GM21529 (cell line): ENCODE measurements at regions not wholly inside any gene's neighbourhood (a gene's known extent, or its start where the extent isn't known, plus 50 kb on each side); places are given as distances from the start of the nearest gene placed in this dataset.

Experiments
- ATAC-seq: cut with Tn5 transposase; IDR thresholded peaks from one replicate; pipeline ENCODE4 v1.9.1; 2021; ENCODE audit not compliant: unreplicated experiment

DNA sequence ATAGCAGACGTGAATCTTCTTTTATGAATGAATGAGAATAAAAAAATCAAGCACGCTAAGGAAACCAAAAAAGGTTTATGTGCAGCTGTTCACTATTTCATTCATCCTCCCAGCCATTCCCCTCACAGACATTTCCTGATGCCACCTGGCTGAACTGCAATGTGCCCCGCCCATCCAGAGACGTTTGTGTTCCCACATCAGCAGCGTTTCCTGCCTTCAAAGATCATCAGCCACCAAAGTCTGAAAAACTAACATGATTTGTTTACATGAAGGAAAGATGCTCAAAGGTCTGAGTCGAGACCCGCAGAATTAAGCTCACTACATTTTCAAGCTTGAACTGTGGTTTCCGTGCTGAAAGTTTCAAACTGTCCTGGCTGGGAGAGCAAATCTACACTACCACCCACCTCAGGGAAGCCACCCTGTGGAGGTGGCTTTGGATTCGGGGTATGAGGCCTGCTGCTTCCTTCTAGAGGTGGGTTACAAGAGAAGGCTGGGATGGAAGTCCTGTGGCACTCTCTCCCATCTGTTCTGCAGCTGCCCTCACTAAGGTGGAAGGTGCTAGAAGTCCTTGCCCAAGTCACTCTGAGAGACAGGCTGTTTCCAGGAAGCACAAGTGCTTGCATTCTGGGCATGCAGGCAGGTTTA lies 201.3 kb upstream of the OSR1 start:
- ATAC-seq, result no peak

DNA sequence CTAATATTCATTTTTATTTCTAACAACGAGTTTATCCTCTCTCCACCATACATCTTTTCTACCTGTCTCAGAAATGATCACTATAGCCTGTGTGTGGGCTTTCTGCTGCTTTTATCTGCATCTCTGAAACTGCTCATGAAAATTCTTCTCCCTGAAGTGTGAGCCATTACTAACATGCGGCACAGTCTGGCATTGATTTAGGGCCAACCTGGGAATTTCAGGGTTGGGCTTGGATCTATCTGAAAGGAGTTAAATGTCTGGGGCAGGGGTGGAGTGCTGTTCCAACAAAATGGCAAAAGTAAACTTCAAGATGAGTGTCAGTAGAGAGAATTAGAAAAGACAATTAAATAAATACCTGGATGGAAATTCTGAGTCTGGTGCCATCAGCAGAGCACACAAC lies 198.2 kb upstream of the OSR1 start:
- no peak for ATAC-seq

DNA sequence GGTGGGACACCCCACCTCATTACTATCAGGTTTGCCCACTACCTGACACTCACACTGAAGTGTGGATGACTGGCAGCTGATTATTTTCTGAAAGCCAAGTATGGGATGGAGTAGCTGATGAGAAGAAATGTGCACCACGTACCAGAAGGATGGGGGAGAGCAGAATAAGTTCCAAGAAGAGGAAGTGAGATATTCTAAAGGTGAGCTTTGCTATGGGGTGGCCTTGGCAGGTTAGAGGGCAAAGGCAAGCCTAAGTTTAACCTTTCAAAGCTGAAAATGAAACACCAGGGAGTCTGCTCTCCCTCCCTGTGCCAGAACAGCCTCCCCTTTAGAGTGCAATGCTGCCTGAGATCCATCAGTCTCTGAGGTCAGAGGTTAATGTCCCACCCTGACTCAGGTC lies 196.1 kb upstream of the OSR1 start:
- ATAC-seq, result peak; percentile 66

DNA sequence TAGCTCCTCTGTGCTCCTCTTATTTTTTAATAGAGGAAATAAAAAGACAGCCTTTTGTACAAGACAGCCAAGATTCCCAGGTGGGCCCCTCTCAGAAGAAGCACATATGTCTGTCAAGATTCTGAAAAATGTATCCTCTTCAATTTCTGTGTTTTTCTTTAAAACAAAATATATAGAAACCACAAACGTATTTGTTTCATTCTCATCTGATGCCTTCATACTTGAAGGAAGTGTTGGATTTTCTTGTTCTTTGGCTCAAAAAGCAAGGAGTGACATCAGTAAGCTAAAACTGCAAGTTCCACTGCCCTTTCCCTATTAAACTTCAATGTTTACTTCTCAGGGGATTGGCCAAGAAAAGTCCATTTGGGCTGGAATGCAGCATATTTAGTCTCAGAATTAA lies 193.8 kb upstream of the OSR1 start:
- ATAC-seq, result no peak

DNA sequence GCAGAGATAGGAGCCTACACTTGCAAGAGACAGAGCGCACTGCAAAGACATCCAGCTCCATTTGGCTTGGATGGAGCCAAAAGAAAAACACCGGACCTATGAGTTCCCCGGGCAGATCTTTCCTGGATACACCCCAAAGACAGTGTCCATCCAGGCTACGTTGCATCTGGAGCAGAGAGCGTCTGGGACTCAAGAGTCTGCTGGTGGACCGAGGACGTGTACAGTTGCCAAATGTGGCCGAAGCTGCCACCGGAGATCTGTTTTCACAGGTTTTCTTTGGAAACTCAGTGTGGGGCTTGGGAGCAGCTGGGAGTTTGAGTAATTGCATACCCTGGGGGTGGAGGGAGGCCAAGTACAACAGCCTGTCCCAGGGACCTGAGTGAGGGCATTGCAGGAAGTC lies 192.3 kb upstream of the OSR1 start:
- no peak for ATAC-seq

DNA sequence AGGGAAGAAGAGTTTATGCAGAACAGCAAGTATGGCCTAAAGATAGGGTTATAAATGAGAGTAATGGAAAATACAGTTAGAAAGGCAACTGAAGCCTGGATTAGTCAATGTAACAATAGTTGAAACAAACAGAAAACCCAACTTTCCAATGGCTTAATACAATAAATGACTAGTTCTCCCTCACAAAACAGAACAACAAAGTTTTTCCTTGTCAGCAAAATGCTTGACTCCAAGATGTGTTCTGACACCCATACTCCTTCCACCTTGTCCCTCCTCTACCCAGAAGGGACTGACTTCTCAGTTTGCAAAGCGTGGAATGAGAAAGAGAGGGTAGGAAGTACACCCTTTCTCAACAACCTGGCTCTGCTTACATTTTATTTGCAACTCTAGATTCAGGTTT lies 191.4 kb upstream of the OSR1 start:
- ATAC-seq, result no peak

DNA sequence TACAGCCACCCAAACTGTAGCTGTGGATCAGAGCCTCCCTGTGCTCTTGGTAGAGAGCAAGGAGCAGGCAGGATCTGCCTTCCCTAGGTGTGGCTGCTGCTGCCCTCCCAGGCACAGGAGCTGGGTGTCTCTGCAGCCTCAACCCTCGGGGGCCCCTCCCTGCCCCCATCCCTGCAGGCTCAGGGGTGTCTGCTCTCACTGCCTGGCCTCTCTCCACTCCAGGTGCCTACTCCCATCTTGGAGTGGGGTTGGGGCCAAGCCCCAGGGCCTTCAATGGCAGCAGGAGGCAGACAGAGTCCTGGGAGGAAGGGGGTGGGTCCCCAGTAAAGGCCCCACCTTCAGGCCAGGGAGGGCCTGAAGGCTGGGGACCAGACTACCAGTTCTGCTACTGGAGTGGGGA lies 189.7 kb upstream of the OSR1 start:
- ATAC-seq, result no peak

DNA sequence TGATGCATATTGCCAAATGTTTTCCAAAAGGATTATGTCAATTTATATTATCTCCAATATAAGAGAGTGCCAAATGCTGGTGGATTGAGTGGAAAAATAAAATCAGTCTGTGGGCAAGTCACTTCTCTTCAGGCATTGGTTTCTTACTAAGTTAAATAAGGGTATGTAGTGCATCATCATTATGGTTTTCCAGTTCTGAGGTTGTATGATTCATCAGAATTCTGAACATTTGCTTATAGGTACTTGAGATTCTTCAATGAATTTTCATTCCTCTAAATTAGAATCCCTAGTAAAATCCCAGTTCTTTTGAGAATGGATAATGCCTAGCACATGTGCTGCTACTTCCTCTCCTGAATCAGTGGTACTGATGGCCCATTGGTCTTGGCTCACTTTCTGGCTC lies 188.9 kb upstream of the OSR1 start:
- ATAC-seq, result no peak

DNA sequence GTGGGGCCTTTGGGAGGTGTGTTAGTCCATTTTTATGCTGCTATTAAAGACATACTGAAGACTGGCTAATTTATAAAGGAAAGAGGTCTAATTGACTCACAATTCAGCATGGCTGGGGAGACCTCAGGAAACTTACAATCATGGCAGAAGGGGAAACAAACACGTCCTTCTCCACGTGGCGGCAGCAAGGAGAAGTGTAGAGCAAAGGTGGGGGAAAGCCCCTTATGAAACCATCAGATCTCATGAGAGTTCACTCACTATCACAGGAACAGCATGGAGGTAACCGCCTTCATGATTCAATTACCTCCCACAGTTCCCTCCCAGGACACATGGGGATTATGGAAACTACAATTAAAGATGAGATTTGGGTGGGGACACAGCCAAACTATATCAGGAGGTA lies 187.1 kb upstream of the OSR1 start:
- no peak for ATAC-seq

DNA sequence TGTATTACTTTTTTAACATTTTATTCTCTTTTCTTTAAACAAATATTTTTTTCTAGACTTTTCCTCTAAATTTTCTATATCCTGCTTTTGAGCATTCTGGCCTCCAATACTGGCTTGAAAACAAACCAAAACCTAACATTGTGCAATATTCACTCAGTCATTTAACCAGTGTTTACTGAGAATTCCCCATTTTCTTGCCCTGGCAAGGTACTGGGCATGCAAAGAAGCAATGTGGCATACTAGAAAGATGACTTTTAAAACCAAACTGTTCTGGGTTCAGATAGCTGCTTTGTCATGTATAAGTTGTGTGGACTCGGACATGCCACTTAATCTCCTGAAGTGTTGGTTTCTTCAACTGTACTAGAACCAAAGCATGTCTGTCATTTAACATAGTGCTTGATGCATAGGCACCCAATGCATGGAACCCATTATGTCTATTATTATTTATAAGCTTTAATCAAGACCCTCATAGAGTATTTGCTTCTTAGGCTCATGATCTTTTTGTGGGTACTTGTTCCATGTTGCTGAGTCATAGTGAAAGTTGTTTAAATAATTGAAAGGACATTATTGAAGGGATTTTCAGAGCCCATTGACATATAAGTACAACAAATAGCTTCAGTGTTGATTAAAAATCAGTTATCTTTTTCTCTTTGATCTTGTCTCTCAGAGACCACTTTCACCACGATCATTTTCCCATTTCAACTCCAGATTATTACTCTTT lies 185.4 kb upstream of the OSR1 start:
- no peak for ATAC-seq

DNA sequence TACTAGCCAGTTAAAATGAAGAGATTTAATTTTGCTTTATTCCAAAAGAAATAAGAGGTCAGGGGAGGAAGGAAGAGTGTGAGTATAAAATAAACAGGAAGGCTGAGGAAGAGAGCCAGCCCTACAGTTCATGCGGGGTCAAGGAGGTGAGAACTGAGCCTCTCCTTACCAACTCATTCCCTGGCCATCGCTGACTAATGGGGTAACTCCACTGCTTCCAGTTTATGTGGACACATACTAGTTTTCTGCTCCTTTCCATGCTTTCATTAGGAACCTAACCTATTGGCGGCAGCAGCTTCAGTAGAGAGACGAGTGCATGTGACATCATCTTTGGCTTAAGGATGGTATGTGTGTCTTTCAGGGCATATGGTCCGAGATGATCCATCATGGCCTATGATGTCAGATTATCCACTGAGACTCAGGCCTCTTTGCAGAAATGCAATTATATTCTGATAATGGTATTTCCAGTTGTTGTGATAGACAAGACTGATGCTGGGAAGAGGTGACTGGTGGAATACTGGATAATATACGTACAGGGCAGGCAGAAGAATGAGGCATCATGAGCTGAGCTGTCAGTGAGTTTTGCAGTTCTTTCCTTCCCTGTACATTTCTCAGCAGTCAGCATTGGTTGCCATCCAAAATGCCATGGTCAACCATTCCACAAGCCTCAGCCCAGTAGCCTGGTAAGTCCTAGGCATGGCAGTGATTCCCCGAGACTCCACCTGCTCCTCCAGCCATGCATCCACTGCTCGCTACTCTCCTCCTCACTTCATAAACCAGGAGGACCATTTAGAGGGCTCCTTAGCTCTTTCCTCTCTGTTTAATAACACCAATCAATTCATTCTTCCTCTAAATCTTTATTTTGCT lies 184.6 kb upstream of the OSR1 start:
- ATAC-seq, result no peak

DNA sequence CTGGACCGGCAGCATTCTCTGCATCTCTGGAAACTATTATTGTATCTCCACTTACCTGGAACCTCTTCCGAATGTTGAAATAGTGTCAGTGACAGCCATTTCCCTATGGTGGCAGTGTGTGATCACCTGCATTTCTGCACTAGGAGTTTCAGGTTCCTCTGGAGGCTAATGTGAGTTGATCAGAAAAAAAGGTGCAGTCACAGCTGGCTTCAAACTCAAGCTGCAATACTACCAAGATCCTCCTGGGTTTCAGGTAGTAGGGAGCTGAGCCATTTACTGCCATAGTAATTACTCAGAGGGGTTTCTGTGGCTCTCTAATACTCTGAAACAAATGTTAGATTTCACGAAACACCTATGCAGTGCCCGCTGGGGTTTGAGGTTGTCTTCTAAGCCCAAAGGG lies 183.5 kb upstream of the OSR1 start:
- ATAC-seq, result no peak

DNA sequence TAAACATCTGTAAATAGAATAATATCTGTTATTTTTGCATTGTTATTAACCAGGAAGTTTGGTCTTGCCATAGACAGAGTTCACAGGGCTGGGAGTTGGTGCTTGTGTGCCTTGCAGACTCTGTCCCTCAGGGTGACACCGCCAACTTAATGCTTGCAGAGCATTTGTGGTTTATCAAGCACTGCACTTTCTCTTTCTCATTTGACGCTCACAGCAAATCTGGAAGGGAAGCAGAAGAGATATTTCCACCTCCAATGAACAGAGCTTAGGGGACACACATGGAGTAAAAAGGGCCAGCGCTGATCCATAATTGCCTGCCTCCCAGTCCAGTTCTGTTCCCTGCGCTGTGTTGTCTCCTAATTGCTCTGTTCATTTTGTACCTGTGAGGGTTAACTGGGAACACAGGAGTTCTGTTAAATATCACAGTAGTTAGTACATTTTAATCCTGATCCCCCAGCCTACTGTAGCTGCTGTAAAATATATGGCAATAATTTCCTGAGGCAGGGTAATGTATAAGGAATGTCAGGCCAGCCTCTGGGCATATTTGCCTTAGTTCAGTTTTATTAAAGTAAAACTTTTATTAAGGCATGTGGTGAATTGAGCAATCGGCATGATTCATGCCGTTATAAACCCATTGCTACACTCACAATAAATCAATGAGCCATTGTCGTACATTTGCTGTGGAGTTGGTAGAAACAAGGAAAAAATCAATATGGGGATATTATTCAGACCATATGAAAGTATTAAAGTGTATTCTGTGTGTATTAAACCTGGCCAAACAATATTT lies 182.5 kb upstream of the OSR1 start:
- ATAC-seq, result no peak

DNA sequence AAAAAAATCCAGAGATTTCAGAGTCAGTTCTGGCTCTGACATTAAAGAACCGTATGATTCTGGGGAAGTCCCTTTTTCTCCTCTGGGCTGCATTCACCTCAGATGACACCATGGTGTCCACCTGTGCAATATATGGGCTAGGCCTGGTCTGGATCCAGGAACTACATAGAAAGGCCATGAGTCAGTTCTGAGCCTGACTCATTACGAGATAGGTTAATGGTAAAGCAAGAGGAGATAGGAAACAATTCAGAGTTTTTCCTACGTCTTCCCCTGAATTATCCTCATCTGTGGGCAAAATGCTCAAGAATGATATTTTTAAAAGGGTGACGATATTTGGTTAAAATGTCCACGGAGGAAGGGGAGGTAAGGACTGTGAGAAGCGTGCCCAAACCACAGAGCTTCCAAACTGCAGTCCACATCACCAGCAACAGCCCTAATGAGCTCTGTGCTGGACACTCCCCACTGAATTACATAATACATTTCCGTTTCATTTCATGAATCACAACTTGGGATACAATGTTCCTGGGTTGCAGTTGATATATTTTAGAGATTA lies 180.1 kb upstream of the OSR1 start:
- ATAC-seq, result no peak

DNA sequence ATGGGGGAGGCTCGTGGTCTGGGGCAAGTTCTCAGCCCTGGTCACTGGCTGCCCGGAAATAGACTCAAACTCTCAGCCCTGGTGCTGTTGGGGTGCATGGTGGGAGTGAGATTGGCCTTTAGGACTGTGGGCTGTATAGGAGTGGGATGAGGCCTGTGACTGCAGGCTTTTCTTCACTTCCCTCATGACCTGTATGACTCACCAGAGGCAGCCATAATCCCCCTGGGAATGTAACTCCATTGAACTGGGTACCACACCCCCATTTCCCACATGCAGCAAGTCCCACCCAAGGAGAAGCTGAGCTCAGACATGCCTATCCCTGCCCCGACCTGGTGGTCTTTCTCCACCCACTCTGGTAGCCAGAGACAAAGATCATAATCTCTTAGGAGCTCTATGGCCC lies 177.7 kb upstream of the OSR1 start:
- no peak for ATAC-seq

DNA sequence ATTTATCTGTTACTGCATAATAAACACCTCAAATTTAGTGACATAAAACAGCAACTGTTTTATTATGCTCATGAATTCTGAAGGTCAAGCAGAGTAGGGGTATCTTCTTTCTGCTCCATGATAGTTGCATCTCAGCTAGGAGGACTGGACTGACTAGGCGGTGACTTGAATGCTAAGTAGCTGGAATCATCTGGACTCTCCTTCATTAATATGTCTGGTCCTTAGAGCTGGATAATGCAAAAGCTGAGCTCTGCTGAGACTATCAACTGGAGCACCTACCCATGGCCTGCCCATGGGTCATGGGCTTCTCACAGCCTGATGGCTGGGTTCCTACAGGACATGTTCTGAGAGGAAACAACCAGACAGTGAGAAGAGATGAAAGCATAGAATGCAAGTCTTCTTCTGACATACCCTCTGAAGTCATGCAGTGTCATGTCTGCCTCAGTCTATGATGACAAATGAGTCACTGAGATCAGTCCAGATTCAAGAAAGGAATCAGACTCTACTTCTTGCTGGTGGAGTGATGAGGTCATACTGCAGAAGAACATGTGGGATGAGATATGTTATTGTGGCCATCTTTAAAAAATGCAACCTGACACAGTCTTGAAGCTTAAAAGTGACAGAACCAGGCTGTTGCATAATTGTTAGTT lies 174.2 kb upstream of the OSR1 start:
- no peak for ATAC-seq

DNA sequence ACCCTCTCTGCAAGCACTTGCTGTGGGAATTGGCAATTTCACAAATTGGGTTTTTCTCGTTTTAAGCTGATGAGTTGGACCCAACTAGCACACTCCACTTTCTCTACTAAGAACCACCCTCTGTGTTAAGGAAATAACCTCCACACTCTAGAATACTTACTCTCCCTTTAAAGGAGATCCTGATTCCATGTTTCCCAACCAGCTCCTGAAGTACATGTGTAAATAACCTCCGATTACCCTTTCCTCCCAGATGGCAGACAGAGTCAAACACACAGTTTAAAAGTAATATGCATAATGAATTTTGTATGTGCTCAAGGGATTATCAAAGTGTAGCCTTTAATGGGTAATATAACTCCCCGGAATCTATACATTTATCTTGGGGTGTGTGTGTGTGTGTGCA lies 171.3 kb upstream of the OSR1 start:
- ATAC-seq, result no peak

DNA sequence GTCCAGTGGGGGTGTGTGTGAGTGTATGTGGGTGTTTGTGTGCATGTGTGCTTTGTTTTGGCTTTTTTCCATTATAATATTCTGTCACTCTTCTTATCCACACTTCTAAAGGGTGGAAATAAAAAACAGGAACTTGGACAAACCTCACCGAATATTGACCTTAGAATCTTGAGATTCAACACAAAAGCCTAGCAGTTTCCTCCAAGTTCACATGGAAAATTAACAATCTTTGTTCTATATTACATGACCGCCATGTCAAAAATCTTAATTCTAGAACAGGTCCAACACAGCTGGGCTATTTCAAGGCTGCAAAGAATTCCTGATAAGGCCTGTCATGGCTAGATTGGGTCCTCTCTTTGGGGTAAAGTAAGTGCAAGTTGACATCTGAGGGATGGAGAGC lies 169.3 kb upstream of the OSR1 start:
- no peak for ATAC-seq

DNA sequence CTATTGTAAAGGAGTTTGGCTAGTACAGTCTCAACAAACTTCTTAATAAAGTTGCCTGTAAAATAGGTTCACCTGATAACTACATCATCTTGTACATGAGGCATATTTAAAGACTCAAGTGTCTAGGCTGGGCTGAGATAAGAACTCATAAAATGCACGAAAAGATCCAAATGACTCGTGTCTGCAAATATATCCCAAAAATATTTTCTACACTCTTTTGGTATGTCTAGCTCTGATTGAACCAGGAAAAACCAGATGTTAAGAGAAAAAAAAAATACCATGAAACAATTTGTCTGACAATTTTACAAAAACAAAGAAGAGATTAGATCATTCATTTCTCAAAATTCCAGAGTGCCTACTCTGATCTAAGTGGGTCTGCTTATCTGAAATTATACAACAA lies 166.9 kb upstream of the OSR1 start:
- no peak for ATAC-seq

DNA sequence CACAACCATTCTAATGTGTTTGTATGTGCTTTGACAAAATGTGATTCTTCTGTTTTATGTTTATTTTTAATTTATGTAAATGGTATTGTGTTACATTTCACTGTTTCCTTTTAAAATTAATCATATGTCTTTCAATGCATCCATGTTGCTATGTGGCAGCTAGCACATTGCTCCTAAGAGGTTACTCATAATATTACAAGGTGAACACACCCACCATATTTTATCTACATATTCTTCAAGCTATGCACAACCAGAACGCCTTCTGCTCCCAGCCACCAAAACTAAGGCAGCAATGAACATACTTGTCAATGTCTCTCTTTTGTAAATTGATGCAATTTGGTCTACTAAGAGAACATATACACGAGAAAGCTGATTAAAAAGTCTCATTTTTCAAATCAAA lies 160.6 kb upstream of the OSR1 start:
- no peak for ATAC-seq

DNA sequence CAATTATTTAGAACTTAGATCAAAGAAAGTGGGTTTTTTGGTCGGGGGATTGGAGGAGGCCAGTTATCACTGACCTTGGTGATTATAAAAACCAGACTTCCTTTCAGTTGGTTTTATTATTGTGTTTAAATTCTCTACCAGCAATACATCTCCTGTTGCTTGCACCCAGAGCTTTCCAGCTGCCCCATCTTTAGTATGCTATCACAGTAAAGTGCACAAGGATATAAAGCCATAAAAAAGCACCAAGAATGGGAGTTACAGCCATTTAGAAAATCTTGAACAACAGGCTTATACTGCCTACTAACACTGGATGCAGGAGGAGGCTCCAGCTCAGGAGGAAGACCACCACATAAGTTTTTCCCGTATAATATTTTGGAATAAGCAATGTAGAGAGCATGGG lies 148.7 kb upstream of the OSR1 start:
- ATAC-seq, result no peak
